HL-60 (cell line): ENCODE measurements at regions not wholly inside any gene's neighbourhood (a gene's known extent, or its start where the extent isn't known, plus 50 kb on each side); places are given as distances from the start of the nearest gene placed in this dataset.

Source experiments
- DNase-seq, 2 experiments: peaks; one replicate each; pipeline ENCODE4 v3.0.0-alpha.2; 2010 to 2020; ENCODE audit warnings: low read depth in 1 of 2, low spot score in 1 of 2
- H3K27ac ChIP-seq: fragments of 250-450 bp; sonication (Bioruptor Pico); replicated peaks from 2 replicates; pipeline ENCODE4 v1.5.1; 2020; ENCODE audit warnings: mild to moderate bottlenecking, moderate library complexity
- H3K27me3 ChIP-seq: fragments of 250-450 bp; sonication (Bioruptor Pico); 2 replicates; pipeline ENCODE4 v1.5.1; 2021; ENCODE audit warnings: mild to moderate bottlenecking, moderate library complexity; ENCODE audit not compliant: insufficient read depth, poor library complexity, severe bottlenecking
- H3K4me3 ChIP-seq: replicated peaks from 2 replicates; pipeline ENCODE4 v1.5.1; 2011; ENCODE audit warnings: mild to moderate bottlenecking, control low read depth, low read length; ENCODE audit not compliant: insufficient read depth
- GABPA ChIP-seq: IDR thresholded peaks from 2 replicates; pipeline ENCODE4 v1.6.1; 2012; ENCODE audit warnings: low read depth
- POLR2AphosphoS5 ChIP-seq: IDR thresholded peaks from 2 replicates; pipeline ENCODE4 v1.6.1; 2012; ENCODE audit warnings: low read depth
- SPI1 ChIP-seq: IDR thresholded peaks from 2 replicates; pipeline ENCODE4 v1.6.1; 2012; ENCODE audit warnings: low read depth, mild to moderate bottlenecking, borderline replicate concordance
- TF ChIP-seq, protein P1 (sequence below): IDR thresholded peaks from 2 replicates; pipeline ENCODE4 v1.6.1; 2012; ENCODE audit warnings: low read depth; ENCODE audit not compliant: insufficient replicate concordance
- TF ChIP-seq, protein P2 (sequence below): IDR thresholded peaks from one replicate; pipeline ENCODE4 v1.5.1; 2011; ENCODE audit warnings: low read length, control low read depth, inconsistent platforms; ENCODE audit not compliant: insufficient read depth

DNA sequence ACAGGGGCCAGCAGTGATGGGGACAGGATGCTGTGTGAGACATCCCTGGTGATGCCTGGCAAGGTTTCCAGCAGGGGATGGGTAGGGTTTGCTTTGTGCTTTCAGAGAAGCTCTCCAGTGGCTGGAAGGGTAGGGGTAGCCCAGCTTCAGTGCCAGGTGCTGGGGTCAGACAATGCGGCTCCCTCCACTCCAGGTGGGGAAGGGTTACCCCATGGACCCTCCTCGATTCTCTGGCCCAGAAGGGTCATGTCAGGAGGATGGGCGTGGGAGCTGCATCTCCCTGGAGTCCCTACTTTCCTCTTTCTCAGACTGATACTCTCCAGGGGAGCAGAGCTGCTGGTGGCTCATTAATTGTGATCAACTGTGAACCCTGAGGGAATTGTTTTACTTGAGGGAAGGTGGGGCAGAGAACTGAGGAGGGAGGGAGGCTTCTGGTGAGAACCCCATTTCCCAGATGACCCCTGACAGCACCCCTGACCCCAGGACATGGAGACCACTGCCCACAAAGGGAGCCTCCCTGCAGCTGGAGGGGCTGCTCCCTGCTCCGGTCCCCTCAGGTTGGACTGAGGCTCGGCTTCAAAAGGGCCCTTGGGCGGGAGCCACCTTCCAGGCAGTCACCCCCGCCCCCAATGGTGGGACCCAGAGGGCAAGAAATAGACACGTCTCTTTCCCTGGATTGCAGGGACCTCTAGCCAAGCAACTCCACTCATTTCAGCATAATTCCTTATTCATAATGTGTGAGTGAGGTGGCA lies 100.9 kb upstream of the BHLHE23 start:
- TF ChIP-seq, protein P1, sequence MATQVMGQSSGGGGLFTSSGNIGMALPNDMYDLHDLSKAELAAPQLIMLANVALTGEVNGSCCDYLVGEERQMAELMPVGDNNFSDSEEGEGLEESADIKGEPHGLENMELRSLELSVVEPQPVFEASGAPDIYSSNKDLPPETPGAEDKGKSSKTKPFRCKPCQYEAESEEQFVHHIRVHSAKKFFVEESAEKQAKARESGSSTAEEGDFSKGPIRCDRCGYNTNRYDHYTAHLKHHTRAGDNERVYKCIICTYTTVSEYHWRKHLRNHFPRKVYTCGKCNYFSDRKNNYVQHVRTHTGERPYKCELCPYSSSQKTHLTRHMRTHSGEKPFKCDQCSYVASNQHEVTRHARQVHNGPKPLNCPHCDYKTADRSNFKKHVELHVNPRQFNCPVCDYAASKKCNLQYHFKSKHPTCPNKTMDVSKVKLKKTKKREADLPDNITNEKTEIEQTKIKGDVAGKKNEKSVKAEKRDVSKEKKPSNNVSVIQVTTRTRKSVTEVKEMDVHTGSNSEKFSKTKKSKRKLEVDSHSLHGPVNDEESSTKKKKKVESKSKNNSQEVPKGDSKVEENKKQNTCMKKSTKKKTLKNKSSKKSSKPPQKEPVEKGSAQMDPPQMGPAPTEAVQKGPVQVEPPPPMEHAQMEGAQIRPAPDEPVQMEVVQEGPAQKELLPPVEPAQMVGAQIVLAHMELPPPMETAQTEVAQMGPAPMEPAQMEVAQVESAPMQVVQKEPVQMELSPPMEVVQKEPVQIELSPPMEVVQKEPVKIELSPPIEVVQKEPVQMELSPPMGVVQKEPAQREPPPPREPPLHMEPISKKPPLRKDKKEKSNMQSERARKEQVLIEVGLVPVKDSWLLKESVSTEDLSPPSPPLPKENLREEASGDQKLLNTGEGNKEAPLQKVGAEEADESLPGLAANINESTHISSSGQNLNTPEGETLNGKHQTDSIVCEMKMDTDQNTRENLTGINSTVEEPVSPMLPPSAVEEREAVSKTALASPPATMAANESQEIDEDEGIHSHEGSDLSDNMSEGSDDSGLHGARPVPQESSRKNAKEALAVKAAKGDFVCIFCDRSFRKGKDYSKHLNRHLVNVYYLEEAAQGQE = no peak
- TF ChIP-seq POLR2AphosphoS5 (no peak), GABPA (no peak)
- Histone ChIP-seq H3K27me3 (peaks cover 3% of the 10 kb centered on the region), H3K4me3 (no peak overlapping the region), H3K27ac (no peak overlapping the region)
- DNase-seq = no peak

DNA sequence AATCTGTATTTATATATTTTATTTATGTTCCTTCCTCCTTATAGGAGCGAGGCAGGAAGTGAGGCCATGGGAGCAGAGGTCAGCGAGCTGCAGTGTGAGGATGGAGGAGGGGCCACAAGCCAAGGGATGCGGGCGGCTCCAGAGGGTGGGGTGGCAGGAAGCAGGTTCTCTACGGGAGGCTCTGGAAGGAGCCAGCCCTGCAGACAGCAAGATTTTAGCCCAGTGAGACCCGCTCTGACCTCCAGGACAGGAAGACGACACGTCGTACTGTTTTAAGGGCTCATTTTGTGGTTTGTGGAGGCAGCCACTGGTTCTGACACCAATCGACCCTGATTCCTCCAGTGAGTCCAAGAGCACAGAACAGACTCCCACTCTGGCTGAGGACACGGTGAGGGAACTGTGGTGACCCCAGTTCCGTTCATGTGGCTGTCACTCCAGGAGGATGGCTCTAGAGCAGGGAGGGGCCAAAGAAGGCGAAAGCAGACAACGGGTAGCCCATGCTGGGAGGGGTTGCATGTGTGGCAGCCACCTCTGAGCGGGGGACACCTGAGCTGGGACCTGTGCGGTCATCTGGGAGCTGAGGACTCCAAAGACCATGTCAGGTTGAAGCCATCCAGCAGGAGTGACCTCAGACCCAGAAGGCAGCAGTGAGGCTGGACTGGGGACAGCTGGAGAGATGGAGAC lies 100.1 kb upstream of the BHLHE23 start:
- DNase-seq = no peak
- H3K27ac ChIP-seq = no peak overlapping the region
- no peak overlapping the region for H3K4me3 ChIP-seq
- peaks cover 8% of the 10 kb centered on the region for H3K27me3 ChIP-seq
- TF ChIP-seq GABPA = no peak
- TF ChIP-seq SPI1 = no peak
- TF ChIP-seq, protein P1 = no peak
- no peak for TF ChIP-seq POLR2AphosphoS5
- TF ChIP-seq, protein P2, sequence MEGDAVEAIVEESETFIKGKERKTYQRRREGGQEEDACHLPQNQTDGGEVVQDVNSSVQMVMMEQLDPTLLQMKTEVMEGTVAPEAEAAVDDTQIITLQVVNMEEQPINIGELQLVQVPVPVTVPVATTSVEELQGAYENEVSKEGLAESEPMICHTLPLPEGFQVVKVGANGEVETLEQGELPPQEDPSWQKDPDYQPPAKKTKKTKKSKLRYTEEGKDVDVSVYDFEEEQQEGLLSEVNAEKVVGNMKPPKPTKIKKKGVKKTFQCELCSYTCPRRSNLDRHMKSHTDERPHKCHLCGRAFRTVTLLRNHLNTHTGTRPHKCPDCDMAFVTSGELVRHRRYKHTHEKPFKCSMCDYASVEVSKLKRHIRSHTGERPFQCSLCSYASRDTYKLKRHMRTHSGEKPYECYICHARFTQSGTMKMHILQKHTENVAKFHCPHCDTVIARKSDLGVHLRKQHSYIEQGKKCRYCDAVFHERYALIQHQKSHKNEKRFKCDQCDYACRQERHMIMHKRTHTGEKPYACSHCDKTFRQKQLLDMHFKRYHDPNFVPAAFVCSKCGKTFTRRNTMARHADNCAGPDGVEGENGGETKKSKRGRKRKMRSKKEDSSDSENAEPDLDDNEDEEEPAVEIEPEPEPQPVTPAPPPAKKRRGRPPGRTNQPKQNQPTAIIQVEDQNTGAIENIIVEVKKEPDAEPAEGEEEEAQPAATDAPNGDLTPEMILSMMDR = no peak

DNA sequence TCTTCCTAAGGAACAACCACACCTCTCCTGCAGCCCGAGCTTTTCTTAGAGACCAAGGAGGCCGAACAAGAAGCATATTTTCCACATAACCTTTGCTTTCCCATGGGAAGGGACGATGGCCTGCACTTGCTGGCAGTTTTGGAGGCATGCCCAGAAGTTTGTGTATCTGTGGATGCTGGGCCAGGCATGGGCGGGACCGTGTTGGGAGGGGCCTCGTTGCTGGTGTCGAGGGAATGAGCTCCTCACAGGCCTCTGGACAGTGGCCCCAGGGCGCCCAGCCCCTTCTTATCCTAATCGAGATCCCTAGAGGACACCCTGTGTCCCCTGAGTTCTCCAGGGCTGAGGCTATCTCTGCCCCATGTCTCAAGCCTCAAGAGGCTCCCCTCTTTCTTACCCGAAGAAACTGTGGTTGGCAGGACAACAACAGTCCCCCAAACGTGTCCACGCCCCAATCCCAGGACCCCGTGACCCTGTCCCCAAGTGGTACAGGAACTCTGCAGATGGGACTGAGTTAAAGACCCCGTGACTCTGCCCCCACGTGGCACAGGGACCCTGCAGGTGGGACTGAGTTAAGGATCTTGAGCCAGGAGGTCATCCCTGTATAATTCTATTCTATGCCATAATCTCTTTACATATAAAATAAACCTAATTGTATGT lies 99.5 kb upstream of the BHLHE23 start:
- no peak for TF ChIP-seq POLR2AphosphoS5
- no peak for TF ChIP-seq SPI1
- TF ChIP-seq, protein P2 = no peak
- TF ChIP-seq GABPA = no peak
- TF ChIP-seq, protein P1 = no peak
- H3K27ac ChIP-seq = no peak overlapping the region
- H3K4me3 ChIP-seq = no peak overlapping the region
- peaks cover 10% of the 10 kb centered on the region for H3K27me3 ChIP-seq
- DNase-seq = no peak
